ENCODE measurements at regions not wholly inside any gene's neighbourhood (a gene's known extent, or its start where the extent isn't known, plus 50 kb on each side); places are given as distances from the start of the nearest gene placed in this dataset.

DNA sequence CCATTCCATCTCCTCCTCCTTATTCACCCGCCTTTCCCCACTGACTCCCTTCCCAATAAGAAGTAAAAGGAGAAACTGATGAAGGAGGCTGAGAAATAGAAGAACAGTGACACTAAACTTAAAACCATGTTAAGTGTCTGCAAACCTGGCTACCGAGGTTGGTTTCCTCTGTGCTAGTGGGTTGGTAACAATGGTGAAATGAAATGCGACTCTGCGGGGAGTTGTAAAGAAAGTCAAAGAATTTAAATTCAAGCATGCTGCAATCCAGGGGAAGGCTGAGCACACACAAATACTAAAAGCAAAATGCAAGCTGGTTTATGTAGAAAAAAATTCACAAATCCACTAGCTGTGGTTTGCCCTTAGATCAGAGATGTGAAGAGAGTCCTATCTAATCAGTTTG, 155.2 kb upstream of the PDE10A start:
- H3K27me3 ChIP-seq (ENCODE audit: control insufficient read depth, insufficient read depth, low read length), result no peaks in the 10 kb centered on the region

GRCh38 chr6:165817771-165818170, 154.7 kb upstream of the PDE10A start:
- Histone ChIP-seq H3K9ac (ENCODE audit: low read length in 3 of 3) (no peak overlapping the region), H3K27ac (ENCODE audit: low read depth in 2 of 2, low read length in 2 of 2) (no peak overlapping the region), H3K36me3 (ENCODE audit: control insufficient read depth in 2 of 3, insufficient read depth in 3 of 3, low read length in 3 of 3) (no peaks in the 10 kb centered on the region), H3K9me3 (ENCODE audit: control insufficient read depth in 2 of 3, insufficient read depth in 1 of 3, low read length in 3 of 3) (no peaks in the 10 kb centered on the region), H3K4me3 (ENCODE audit: low read length in 3 of 3) (no peak overlapping the region), H3K4me1 (ENCODE audit: control insufficient read depth in 2 of 3, insufficient read depth in 2 of 3, low read depth in 1 of 3, low read length in 3 of 3) (no peaks in the 10 kb centered on the region), H3K27me3 (ENCODE audit: control insufficient read depth, insufficient read depth, low read length) (no peaks in the 10 kb centered on the region)
- TF ChIP-seq, protein P1, sequence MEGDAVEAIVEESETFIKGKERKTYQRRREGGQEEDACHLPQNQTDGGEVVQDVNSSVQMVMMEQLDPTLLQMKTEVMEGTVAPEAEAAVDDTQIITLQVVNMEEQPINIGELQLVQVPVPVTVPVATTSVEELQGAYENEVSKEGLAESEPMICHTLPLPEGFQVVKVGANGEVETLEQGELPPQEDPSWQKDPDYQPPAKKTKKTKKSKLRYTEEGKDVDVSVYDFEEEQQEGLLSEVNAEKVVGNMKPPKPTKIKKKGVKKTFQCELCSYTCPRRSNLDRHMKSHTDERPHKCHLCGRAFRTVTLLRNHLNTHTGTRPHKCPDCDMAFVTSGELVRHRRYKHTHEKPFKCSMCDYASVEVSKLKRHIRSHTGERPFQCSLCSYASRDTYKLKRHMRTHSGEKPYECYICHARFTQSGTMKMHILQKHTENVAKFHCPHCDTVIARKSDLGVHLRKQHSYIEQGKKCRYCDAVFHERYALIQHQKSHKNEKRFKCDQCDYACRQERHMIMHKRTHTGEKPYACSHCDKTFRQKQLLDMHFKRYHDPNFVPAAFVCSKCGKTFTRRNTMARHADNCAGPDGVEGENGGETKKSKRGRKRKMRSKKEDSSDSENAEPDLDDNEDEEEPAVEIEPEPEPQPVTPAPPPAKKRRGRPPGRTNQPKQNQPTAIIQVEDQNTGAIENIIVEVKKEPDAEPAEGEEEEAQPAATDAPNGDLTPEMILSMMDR (IDR thresholded peaks at IDR 0.05; ENCODE audit: borderline replicate concordance, extremely low read depth, insufficient read depth), result no peak
- FAIRE-seq, result no peak
- no peak for DNase-seq
- intact Hi-C loops (cut with DNase I), result no loop called here

More for the DNA sequence above, 155.2 kb upstream of the PDE10A start:
- TF ChIP-seq, protein P1 (IDR thresholded peaks at IDR 0.05; ENCODE audit: borderline replicate concordance, extremely low read depth, insufficient read depth), result no peak
- Histone ChIP-seq H3K4me1 (ENCODE audit: control insufficient read depth in 2 of 3, insufficient read depth in 2 of 3, low read depth in 1 of 3, low read length in 3 of 3) (no peaks in the 10 kb centered on the region), H3K36me3 (ENCODE audit: control insufficient read depth in 2 of 3, insufficient read depth in 3 of 3, low read length in 3 of 3) (no peaks in the 10 kb centered on the region), H3K9ac (ENCODE audit: low read length in 3 of 3) (no peak overlapping the region), H3K4me3 (ENCODE audit: low read length in 3 of 3) (no peak overlapping the region), H3K9me3 (ENCODE audit: control insufficient read depth in 2 of 3, insufficient read depth in 1 of 3, low read length in 3 of 3) (no peaks in the 10 kb centered on the region), H3K27ac (ENCODE audit: low read depth in 2 of 2, low read length in 2 of 2) (no peak overlapping the region)
- no peak for DNase-seq
- intact Hi-C loops (cut with DNase I), result no loop called here
- FAIRE-seq, result no peak

DNA sequence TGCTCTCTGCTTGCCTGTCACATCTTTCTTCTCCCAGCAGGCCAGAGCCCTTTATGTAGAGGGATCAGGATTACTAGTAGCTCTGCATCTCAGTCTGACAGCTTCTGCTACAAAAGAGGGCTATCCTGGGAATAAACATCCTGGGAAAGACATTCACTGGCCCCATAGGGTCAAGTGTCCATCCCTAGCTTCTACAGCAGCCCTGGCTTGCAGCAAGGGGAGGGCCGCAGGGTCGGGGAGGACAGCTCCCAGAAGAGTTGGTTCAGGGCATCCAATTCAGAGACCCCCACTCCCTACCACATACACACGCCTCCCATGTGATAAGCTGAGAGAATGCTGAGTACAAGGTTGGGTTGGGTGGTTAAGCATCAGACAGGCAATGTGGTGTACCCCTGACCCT, 154.1 kb upstream of the PDE10A start:
- Histone ChIP-seq H3K4me1 (ENCODE audit: control insufficient read depth in 2 of 3, insufficient read depth in 2 of 3, low read depth in 1 of 3, low read length in 3 of 3) (no peaks in the 10 kb centered on the region), H3K36me3 (ENCODE audit: control insufficient read depth in 2 of 3, insufficient read depth in 3 of 3, low read length in 3 of 3) (no peaks in the 10 kb centered on the region), H3K4me3 (ENCODE audit: low read length in 3 of 3) (no peak overlapping the region), H3K9me3 (ENCODE audit: control insufficient read depth in 2 of 3, insufficient read depth in 1 of 3, low read length in 3 of 3) (no peaks in the 10 kb centered on the region), H3K27me3 (ENCODE audit: control insufficient read depth, insufficient read depth, low read length) (no peaks in the 10 kb centered on the region), H3K27ac (ENCODE audit: low read depth in 2 of 2, low read length in 2 of 2) (no peak overlapping the region), H3K9ac (ENCODE audit: low read length in 3 of 3) (no peak overlapping the region)
- intact Hi-C loops (cut with DNase I), result no loop called here
- TF ChIP-seq, protein P1 (IDR thresholded peaks at IDR 0.05; ENCODE audit: borderline replicate concordance, extremely low read depth, insufficient read depth), result no peak
- DNase-seq (no peak), FAIRE-seq (no peak)

DNA sequence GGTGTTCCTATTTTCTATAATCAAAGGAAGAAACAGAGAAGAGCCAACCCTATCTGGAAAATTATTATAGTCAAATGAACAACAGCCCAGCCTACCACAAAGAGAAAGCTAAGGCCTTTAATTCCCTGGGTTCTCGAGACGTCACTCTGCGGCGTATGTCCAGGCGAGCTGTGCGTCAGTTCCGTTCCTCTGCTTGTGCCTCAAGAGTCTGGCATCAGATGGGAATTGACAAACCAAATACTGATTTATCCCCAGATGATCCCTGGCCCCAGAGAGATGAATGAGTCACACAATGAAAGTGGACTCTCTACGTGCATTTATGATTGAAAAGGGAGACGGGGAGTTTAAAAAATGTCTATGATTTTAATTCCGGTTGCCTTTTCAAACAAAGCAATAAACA, 151.6 kb upstream of the PDE10A start:
- no peak for FAIRE-seq
- intact Hi-C loops (cut with DNase I), result no loop called here
- Histone ChIP-seq H3K36me3 (ENCODE audit: control insufficient read depth in 2 of 3, insufficient read depth in 3 of 3, low read length in 3 of 3) (no peaks in the 10 kb centered on the region), H3K9ac (ENCODE audit: low read length in 3 of 3) (no peak overlapping the region), H3K27me3 (ENCODE audit: control insufficient read depth, insufficient read depth, low read length) (no peaks in the 10 kb centered on the region), H3K9me3 (ENCODE audit: control insufficient read depth in 2 of 3, insufficient read depth in 1 of 3, low read length in 3 of 3) (peaks cover 0 to 5% (median 0%) of the 10 kb centered on the region in 3 donors), H3K4me3 (ENCODE audit: low read length in 3 of 3) (no peak overlapping the region), H3K27ac (ENCODE audit: low read depth in 2 of 2, low read length in 2 of 2) (no peak overlapping the region), H3K4me1 (ENCODE audit: control insufficient read depth in 2 of 3, insufficient read depth in 2 of 3, low read depth in 1 of 3, low read length in 3 of 3) (no peaks in the 10 kb centered on the region)
- TF ChIP-seq, protein P1 (IDR thresholded peaks at IDR 0.05; ENCODE audit: borderline replicate concordance, extremely low read depth, insufficient read depth), result no peak
- DNase-seq, result no peak

Measured in kidney (tissue), 13 donors.